HCT116 (cell line): ENCODE measurements at regions not wholly inside any gene's neighbourhood (a gene's known extent, or its start where the extent isn't known, plus 50 kb on each side); places are given as distances from the start of the nearest gene placed in this dataset.

Source experiments
- ATAC-seq: fragments of 200-7000 bp; cut with Tn5 transposase; 2 replicates; pipeline ENCODE4 v1.9.1; 2020; ENCODE audit warnings: mild to moderate bottlenecking, moderate library complexity
- BruUV-seq: library from RNA; stranded (reverse); fragments of 400-500 nt; replicated peaks from 2 replicates; lab custom pipeline; 2021; lab: Mats Ljungman, UMichigan
- CTCF ChIA-PET: fragments of 300-600 bp; sonication (Branson Sonifier 250); formaldehyde crosslinking; loops from one replicate; lab custom pipeline; 2021; ENCODE audit warnings: antibody characterized with exemption; lab: Charles Lee
- POLR2A ChIA-PET: fragments of 300-600, 350-600 bp; sonication (Branson Sonifier 250); formaldehyde crosslinking; loops from one replicate; lab custom pipeline; 2021; ENCODE audit warnings: antibody characterized with exemption; lab: Charles Lee
- RAD21 ChIA-PET, 2 experiments: fragments of 300-600 bp; sonication (Branson Sonifier 250); formaldehyde crosslinking; loops; one replicate each; lab custom pipeline; 2023; ENCODE audit warnings: low total read pairs in 2 of 2; ENCODE audit not compliant: uncharacterized antibody in 2 of 2, unreplicated experiment in 2 of 2, low non-redundant PET in 1 of 2; lab: Charles Lee
- DNase-seq: peaks from one replicate; pipeline ENCODE4 v3.0.0-alpha.2; 2010; ENCODE audit warnings: low read depth, low spot score
- H2AFZ ChIP-seq: fragments of 200-600 bp; shearing (Covaris generic), sonication (generic); 2 replicates; pipeline ENCODE4 v1.6.1; 2017; ENCODE audit warnings: low read depth, mixed run types, mixed read lengths, antibody characterized with exemption, low read length; ENCODE audit not compliant: poor library complexity, severe bottlenecking
- H3K27ac ChIP-seq: 2 replicates; pipeline ENCODE4 v1.5.1; 2012; ENCODE audit warnings: low read depth, low read length
- H3K27me3 ChIP-seq: fragments of 200-600 bp; sonication (generic); 2 replicates; pipeline ENCODE4 v1.6.1; 2016; ENCODE audit warnings: mixed run types, low read length, mixed read lengths; ENCODE audit not compliant: insufficient read depth
- H3K36me3 ChIP-seq, 2 experiments: fragments of 200-500 bp in 1 of 2; fragments of 200-600 bp in 1 of 2; sonication (Bioruptor generic) in 1 of 2; sonication (generic) in 1 of 2; 2 replicates each; pipeline versions ENCODE4 v1.5.1 to v1.6.1; 2014 to 2016; ENCODE audit warnings: low read length in 2 of 2, inconsistent platforms in 1 of 2, mixed read lengths in 1 of 2, mixed run types in 1 of 2; ENCODE audit not compliant: insufficient read depth in 2 of 2, control insufficient read depth in 1 of 2
- H3K4me1 ChIP-seq, 2 experiments: fragments of 200-600 bp in 1 of 2; sonication (generic) in 1 of 2; 2 replicates each; pipeline versions ENCODE4 v1.5.1 to v1.6.1; 2012 to 2017; ENCODE audit warnings: low read length in 2 of 2, inconsistent platforms in 1 of 2, mild to moderate bottlenecking in 1 of 2, mixed read lengths in 1 of 2, mixed run types in 1 of 2, moderate library complexity in 1 of 2; ENCODE audit not compliant: insufficient read depth in 2 of 2, control insufficient read depth in 1 of 2
- H3K4me2 ChIP-seq: fragments of 200-600 bp; sonication (generic); 2 replicates; pipeline ENCODE4 v1.6.1; 2017; ENCODE audit warnings: mixed run types, low read length, mixed read lengths
- H3K4me3 ChIP-seq, 2 experiments: fragments of 200-600 bp in 1 of 2; sonication (generic) in 1 of 2; replicated peaks in 1 of 2; 2 replicates each; pipeline ENCODE4 v1.5.1; 2011 to 2016; ENCODE audit warnings: low read length in 2 of 2, control low read depth in 1 of 2, low read depth in 1 of 2, mild to moderate bottlenecking in 1 of 2, mixed read lengths in 1 of 2, mixed run types in 1 of 2
- H3K79me2 ChIP-seq: fragments of 200-600 bp; sonication (generic); 2 replicates; pipeline ENCODE4 v1.6.1; 2017; ENCODE audit warnings: mild to moderate bottlenecking, mixed run types, low read length, moderate library complexity, mixed read lengths; ENCODE audit not compliant: insufficient read depth
- H3K9ac ChIP-seq: fragments of 200-600 bp; sonication (generic); 2 replicates; pipeline ENCODE4 v1.6.1; 2016; ENCODE audit warnings: low read length, mixed read lengths
- H3K9me2 ChIP-seq: fragments of 200-600 bp; sonication (generic), shearing (Covaris generic); 2 replicates; pipeline ENCODE4 v1.6.1; 2017; ENCODE audit warnings: mixed run types, mild to moderate bottlenecking, moderate library complexity; ENCODE audit not compliant: insufficient read depth
- H3K9me3 ChIP-seq, 2 experiments: fragments of 200-500 bp in 1 of 2; fragments of 200-600 bp in 1 of 2; sonication (Bioruptor generic) in 1 of 2; sonication (generic) in 1 of 2; 2 replicates each; pipeline ENCODE4 v1.6.1; 2014 to 2017; ENCODE audit warnings: low read length in 2 of 2, mixed read lengths in 2 of 2, inconsistent platforms in 1 of 2, low read depth in 1 of 2, mild to moderate bottlenecking in 1 of 2, mixed run types in 1 of 2, moderate library complexity in 1 of 2; ENCODE audit not compliant: control insufficient read depth in 1 of 2, insufficient read depth in 1 of 2
- H4K20me1 ChIP-seq: fragments of 200-600 bp; sonication (generic), shearing (Covaris generic); 2 replicates; pipeline ENCODE4 v1.6.1; 2017; ENCODE audit warnings: mixed run types, mild to moderate bottlenecking, moderate library complexity; ENCODE audit not compliant: insufficient read depth
- JUND ChIP-seq: IDR thresholded peaks from 2 replicates; pipeline ENCODE4 v1.6.1; 2012
- SIN3A ChIP-seq: IDR thresholded peaks from 2 replicates; pipeline ENCODE4 v1.6.1; 2012; ENCODE audit warnings: low read depth
- SRF ChIP-seq: IDR thresholded peaks from 2 replicates; pipeline ENCODE4 v1.6.1; 2012; ENCODE audit warnings: low read depth
- TCF7L2 ChIP-seq: IDR thresholded peaks from 2 replicates; pipeline ENCODE4 v1.7.0; 2011; ENCODE audit warnings: borderline replicate concordance, inconsistent platforms; ENCODE audit not compliant: insufficient read depth, insufficient read length; ENCODE audit errors: extremely low read depth
- ZBTB33 ChIP-seq: IDR thresholded peaks from 2 replicates; pipeline ENCODE4 v1.6.1; 2011; ENCODE audit warnings: mild to moderate bottlenecking, low read length, moderate library complexity; ENCODE audit not compliant: insufficient replicate concordance; ENCODE audit errors: extremely low read depth
- intact Hi-C: fragments of 100-400 bp; cut with micrococcal nuclease; formaldehyde crosslinking; loops from 2 replicates; pipeline ENCODE4 v1.10.0; 2022
- TF ChIP-seq, protein P1 (sequence below), 3 experiments: fragments of 200-600 bp in 1 of 3; sonication (generic) in 1 of 3; IDR thresholded peaks in 2 of 3; conservative IDR thresholded peaks in 1 of 3; 2 replicates each; pipeline ENCODE4 v1.5.1; 2012 to 2017; ENCODE audit warnings: low read depth in 2 of 3, low read length in 2 of 3, antibody characterized with exemption in 1 of 3, borderline replicate concordance in 1 of 3, control low read depth in 1 of 3, mild to moderate bottlenecking in 1 of 3, mixed read lengths in 1 of 3, mixed run types in 1 of 3, moderate library complexity in 1 of 3; ENCODE audit not compliant: insufficient read depth in 1 of 3

GRCh38 chr18:23342506-23342905 is 110.6 kb upstream of the RIOK3 start (continued):
- no peak for TF ChIP-seq TCF7L2
- TF ChIP-seq, all 23 proteins: peak for 0

GRCh38 chr18:23350188-23350587 is 102.9 kb upstream of the RIOK3 start:
- ChIA-PET CTCF (no interaction called here), POLR2A (no interaction called here), RAD21 (no interaction called here)
- no peak overlapping the region for H3K4me3 ChIP-seq
- TF ChIP-seq SIN3A = no peak
- TF ChIP-seq JUND = no peak
- TF ChIP-seq, protein P1, sequence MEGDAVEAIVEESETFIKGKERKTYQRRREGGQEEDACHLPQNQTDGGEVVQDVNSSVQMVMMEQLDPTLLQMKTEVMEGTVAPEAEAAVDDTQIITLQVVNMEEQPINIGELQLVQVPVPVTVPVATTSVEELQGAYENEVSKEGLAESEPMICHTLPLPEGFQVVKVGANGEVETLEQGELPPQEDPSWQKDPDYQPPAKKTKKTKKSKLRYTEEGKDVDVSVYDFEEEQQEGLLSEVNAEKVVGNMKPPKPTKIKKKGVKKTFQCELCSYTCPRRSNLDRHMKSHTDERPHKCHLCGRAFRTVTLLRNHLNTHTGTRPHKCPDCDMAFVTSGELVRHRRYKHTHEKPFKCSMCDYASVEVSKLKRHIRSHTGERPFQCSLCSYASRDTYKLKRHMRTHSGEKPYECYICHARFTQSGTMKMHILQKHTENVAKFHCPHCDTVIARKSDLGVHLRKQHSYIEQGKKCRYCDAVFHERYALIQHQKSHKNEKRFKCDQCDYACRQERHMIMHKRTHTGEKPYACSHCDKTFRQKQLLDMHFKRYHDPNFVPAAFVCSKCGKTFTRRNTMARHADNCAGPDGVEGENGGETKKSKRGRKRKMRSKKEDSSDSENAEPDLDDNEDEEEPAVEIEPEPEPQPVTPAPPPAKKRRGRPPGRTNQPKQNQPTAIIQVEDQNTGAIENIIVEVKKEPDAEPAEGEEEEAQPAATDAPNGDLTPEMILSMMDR (IDR thresholded peaks at IDR 0.05 in 2 of 3, conservative IDR thresholded peaks at IDR 0.05 in 1 of 3; ENCODE audit: borderline replicate concordance in 1 of 3, insufficient read depth in 1 of 3, low read depth in 2 of 3, low read length in 2 of 3) = no peak
- no peaks in the 10 kb centered on the region for H3K9me3 ChIP-seq
- intact Hi-C loops = no loop called here
- no peak overlapping the region for H2AFZ ChIP-seq
- no peak overlapping the region for H3K9ac ChIP-seq
- ATAC-seq = no peak
- H3K27me3 ChIP-seq = no peaks in the 10 kb centered on the region
- no peak overlapping the region for H3K4me2 ChIP-seq
- no peak for DNase-seq
- H3K36me3 ChIP-seq = peaks cover 0 to 3% of the 10 kb centered on the region in 2 experiments; a peak in 1 of 4 replicates
- H3K4me1 ChIP-seq = peaks cover 0 to 7% of the 10 kb centered on the region in 2 experiments; a peak in 1 of 4 replicates
- H4K20me1 ChIP-seq = no peaks in the 10 kb centered on the region
- no peak overlapping the region for H3K27ac ChIP-seq
- H3K79me2 ChIP-seq = no peaks in the 10 kb centered on the region
- H3K9me2 ChIP-seq = no peaks in the 10 kb centered on the region
- BruUV-seq = no TSS peak

DNA sequence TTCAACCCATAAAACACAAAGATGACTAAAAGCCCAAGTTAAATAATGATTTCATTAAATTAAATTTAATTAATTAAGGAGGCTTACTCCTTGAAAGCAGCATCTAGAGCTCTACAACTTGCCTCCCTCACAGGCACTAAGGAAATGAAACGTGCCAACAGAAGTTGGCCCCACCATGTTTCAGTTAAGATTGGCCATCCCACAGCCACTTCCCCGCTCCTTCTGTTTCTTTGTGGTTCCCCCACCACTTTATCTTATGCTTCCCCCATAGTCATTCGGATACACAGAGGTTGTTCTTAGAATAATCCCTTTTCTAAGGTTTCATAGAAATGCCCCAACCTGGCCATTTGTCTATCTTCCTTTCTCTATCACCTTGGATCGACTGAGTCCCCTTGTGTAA is 101.6 kb upstream of the RIOK3 start:
- intact Hi-C loops = no loop called here
- H3K79me2 ChIP-seq = no peaks in the 10 kb centered on the region
- CTCF ChIA-PET = no interaction called here
- DNase-seq = no peak
- ATAC-seq = no peak
- RAD21 ChIA-PET = no interaction called here
- H3K4me2 ChIP-seq = no peak overlapping the region
- no peaks in the 10 kb centered on the region for H3K9me3 ChIP-seq
- BruUV-seq = no TSS peak
- POLR2A ChIA-PET = no interaction called here
- H3K9ac ChIP-seq = no peak overlapping the region
- no peaks in the 10 kb centered on the region for H4K20me1 ChIP-seq
- H3K9me2 ChIP-seq = no peaks in the 10 kb centered on the region
- H3K36me3 ChIP-seq = 0 out of 4 replicates have a peak, but pooled peaks cover 0 to 3% of the 10 kb centered on the region in 2 experiments
- no peaks in the 10 kb centered on the region for H3K27me3 ChIP-seq
- H3K4me1 ChIP-seq = peaks cover 0 to 7% of the 10 kb centered on the region in 2 experiments; a peak in 1 of 4 replicates
- TF ChIP-seq ZBTB33 (no peak), SRF (no peak)
- TF ChIP-seq, protein P1 (IDR thresholded peaks at IDR 0.05 in 2 of 3, conservative IDR thresholded peaks at IDR 0.05 in 1 of 3; ENCODE audit: borderline replicate concordance in 1 of 3, insufficient read depth in 1 of 3, low read depth in 2 of 3, low read length in 2 of 3) = no peak
- no peak overlapping the region for H3K4me3 ChIP-seq
- H2AFZ ChIP-seq = no peak overlapping the region
- H3K27ac ChIP-seq = no peak overlapping the region
